SK-MEL-5 (cell line): ENCODE measurements at regions not wholly inside any gene's neighbourhood (a gene's known extent, or its start where the extent isn't known, plus 50 kb on each side); places are given as distances from the start of the nearest gene placed in this dataset.

ENCODE experiments used
- DNase-seq: peaks from one replicate; pipeline ENCODE4 v3.0.0-alpha.2; 2016; ENCODE audit warnings: low read depth, low spot score
- in situ Hi-C: cut with HindIII; loops from 2 replicates; pipeline ENCODE4 v1.10.0; 2016; ENCODE audit warnings: low sequenced_read_pairs, high pct_unique_total_duplicates, low pct_unique_long_range_greater_than_20kb

DNA sequence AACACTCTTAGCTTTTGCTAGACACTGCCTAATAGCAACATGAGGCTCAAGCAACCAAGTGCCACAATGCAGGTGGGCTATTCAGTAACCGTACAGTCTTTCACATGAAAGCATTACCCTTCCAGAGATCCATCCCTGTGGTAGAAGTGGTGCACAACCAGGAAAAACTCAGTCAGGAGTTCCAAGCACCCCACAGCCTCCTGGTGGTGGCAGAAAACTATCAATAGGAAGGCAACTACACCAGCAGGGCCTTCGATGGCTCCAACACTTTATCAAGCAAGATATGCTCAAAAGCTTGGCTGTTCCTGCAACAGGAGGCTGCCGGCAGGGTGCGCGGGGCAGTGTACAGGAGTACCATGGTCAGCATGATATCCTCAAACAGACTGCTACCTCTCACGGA, 176.1 kb upstream of the DLGAP1 start:
- DNase-seq = peak; percentile 11
- in situ Hi-C loops = no loop called here

GRCh38 chr18:4605212-4605611, 150.1 kb upstream of the DLGAP1 start:
- DNase-seq = no peak
- in situ Hi-C loops = no loop called here

- in situ Hi-C loops = no loop called here
- no peak for DNase-seq
Measured at GRCh38 chr18:4603955-4604354, 148.8 kb upstream of the DLGAP1 start.

DNA sequence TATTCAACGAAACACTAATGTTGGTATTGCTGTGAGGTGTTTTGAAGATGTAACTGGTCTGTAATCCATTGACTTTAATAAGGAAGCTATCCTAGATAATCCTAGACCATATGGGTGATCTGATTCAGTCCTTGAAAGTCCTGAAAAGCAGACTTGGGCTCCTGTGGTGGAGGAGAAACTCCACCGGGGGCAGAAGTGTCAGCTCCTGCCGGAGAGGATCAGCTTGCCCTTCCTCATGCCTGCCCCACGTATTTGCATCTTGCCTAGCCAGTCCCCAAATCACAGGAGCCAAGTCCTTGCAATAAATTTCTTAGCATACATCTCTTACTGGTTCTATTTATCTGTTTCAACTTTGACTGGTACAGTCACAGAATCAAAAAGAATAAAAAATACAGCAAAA, 144.2 kb upstream of the DLGAP1 start:
- in situ Hi-C loops = no loop called here
- DNase-seq = peak; percentile 33

GRCh38 chr18:4597301-4597700, 142.2 kb upstream of the DLGAP1 start:
- in situ Hi-C loops = no loop called here
- no peak for DNase-seq

DNA sequence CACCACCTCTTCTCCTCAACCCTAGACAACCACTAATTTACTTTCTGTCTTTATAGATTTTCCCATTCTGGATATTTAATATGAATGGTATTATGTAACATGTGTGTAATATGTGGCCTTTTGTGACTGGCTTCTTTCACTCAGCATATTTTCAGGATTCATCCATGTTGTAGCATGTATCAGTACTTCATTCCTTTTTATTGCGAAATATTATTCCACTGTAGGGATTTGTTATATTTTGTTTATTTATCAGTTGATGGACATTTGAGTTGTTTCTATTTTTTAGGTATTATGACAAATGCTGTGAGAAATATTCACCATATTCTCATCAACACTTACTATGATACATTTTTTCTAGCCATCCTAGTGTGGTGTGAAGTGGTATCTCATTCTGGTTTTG, 138.8 kb upstream of the DLGAP1 start:
- no peak for DNase-seq
- in situ Hi-C loops = no loop called here

- in situ Hi-C loops = no loop called here
- peak; percentile 35 for DNase-seq
Measured at GRCh38 chr18:4593459-4593858, 138.4 kb upstream of the DLGAP1 start.

- no peak for DNase-seq
- in situ Hi-C loops = no loop called here
Measured at GRCh38 chr18:4589056-4589800, 134.1 kb upstream of the DLGAP1 start.

GRCh38 chr18:4587204-4587603, 132.1 kb upstream of the DLGAP1 start:
- DNase-seq = peak; percentile 18
- in situ Hi-C loops = no loop called here

DNA sequence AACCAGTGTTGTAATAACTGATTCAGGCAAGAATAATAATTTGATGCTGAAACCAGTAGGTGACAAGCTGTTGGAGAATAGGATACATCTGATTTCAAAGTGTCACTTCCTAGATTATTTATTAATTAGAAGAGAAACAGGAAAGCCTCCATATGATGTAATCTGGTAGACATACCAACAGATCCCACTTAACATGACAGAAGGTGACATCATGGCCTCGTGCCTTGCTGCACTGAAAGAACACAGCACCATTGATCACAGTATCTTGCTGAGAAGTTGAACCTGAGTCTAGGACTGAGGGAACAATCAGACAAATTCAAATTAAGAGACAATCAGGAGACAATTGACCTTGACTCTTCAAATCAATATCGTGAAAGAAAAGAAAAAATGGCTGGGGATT, 131.6 kb upstream of the DLGAP1 start:
- in situ Hi-C loops = no loop called here
- peak; percentile 63 for DNase-seq

- in situ Hi-C loops = no loop called here
- DNase-seq = no peak
Measured at GRCh38 chr18:4582431-4583335, 127.6 kb upstream of the DLGAP1 start.

- DNase-seq = no peak
- in situ Hi-C loops = no loop called here
Measured at GRCh38 chr18:4581966-4582365, 126.9 kb upstream of the DLGAP1 start.

DNA sequence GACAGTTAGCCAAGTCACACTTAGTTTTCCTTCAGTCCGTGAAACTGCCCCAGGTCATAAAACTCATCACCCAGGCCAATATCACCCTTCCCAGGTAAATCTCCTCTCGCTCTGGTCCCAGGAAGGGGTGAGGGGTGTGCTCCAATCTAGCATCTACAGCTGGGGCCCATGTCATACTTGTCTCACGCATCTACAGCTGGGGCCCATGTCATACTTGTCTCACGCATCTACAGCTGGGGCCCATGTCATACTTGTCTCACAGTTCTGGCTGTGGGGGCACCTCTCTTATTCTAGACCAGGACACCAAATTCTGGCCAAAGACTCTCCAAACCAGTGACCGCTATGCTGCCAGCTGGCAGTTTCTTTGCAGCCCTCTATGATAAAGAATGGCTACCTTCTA, 123.3 kb upstream of the DLGAP1 start:
- DNase-seq = no peak

GRCh38 chr18:4573735-4574134, 118.6 kb upstream of the DLGAP1 start:
- in situ Hi-C loops = no loop called here
- no peak for DNase-seq

More for the DNA sequence above, 123.3 kb upstream of the DLGAP1 start:
- in situ Hi-C loops = no loop called here

- in situ Hi-C loops = no loop called here
- no peak for DNase-seq
Measured at GRCh38 chr18:4557502-4557901, 102.4 kb upstream of the DLGAP1 start.

- DNase-seq = no peak
- in situ Hi-C loops = no loop called here
Measured at GRCh38 chr18:4551001-4551360, 95.9 kb upstream of the DLGAP1 start.

GRCh38 chr18:4549164-4549872, 94.2 kb upstream of the DLGAP1 start:
- in situ Hi-C loops = no loop called here
- DNase-seq = no peak

GRCh38 chr18:4547126-4547525, 92.0 kb upstream of the DLGAP1 start:
- DNase-seq = no peak
- in situ Hi-C loops = no loop called here
